Large intestine (tissue), 3 donors: ENCODE measurements at regions not wholly inside any gene's neighbourhood (a gene's known extent, or its start where the extent isn't known, plus 50 kb on each side); places are given as distances from the start of the nearest gene placed in this dataset.

Source experiments
- DNase-seq, 2 donors: peaks; one replicate each; pipeline versions ENCODE4 v3.0.0 to v3.0.0-alpha.2; 2013
- H3K27ac ChIP-seq: one replicate; pipeline ENCODE4 v1.5.1; 2013; ENCODE audit warnings: low read length
- H3K27me3 ChIP-seq: 2 replicates; pipeline ENCODE4 v1.6.1; 2013; ENCODE audit warnings: low read length; ENCODE audit not compliant: control insufficient read depth, insufficient read depth
- H3K36me3 ChIP-seq: 2 replicates; pipeline ENCODE4 v1.6.1; 2013; ENCODE audit warnings: low read length; ENCODE audit not compliant: control insufficient read depth, insufficient read depth
- H3K4me1 ChIP-seq: one replicate; pipeline ENCODE4 v1.6.1; 2013; ENCODE audit warnings: low read length; ENCODE audit not compliant: control insufficient read depth, insufficient read depth
- H3K4me3 ChIP-seq: one replicate; pipeline ENCODE4 v1.5.1; 2013; ENCODE audit warnings: low read length
- H3K9me3 ChIP-seq: one replicate; pipeline ENCODE4 v1.6.1; 2013; ENCODE audit warnings: mild to moderate bottlenecking, low read depth, low read length, moderate library complexity; ENCODE audit not compliant: control insufficient read depth
- WGBS: methylation state at CpG from one replicate; pipeline ENCODE4 v1.1.5; 2013; ENCODE audit warnings: low lambda C conversion rate; ENCODE audit not compliant: insufficient coverage; 5-methylcytosine and 5-hydroxymethylcytosine counted together

DNA sequence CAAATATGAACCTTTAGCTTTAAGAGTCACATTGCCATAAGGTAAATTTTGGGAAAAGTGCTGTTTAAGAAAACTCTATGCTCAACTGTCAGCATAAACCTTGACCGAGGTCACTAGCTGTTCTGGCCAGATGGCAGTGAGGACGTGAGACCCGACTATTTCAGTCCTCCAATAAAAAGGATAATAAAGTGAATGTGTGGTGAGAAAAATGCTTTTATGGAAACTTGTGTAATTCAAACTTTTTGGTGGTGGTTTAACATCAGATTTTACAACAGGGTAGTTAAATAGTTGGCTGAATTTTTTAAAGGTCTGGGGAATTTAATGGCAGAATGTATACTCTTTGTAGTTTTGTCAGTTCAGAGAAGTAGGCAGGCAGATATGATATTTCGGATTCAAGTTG lies 391.1 kb downstream of the PMP22 start:
- Histone ChIP-seq H3K9me3 (no peaks in the 10 kb centered on the region), H3K4me1 (no peaks in the 10 kb centered on the region), H3K27me3 (no peaks in the 10 kb centered on the region), H3K27ac (no peak overlapping the region), H3K36me3 (no peaks in the 10 kb centered on the region), H3K4me3 (no peak overlapping the region)
- 100% methylated on average over 1 of the region's 4 CpGs for WGBS
- no peak for DNase-seq

DNA sequence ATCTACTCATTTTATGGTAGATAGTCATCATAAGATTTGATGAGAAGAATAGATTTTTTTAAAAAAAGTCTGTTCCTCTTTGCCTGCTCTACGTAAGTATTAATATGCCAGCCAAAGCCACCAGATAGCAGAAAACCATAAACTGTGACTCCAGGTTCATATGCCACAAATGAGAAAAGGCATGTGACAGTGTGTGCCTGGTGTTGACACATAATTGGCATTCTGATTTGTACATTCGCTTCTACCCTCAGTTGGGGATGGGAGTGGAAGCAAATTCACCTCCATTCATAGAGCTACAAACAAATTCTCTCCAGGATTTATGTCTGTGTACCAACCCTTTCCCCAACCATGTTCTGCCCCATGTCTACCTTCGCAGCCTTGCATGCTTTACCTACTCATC lies 391.6 kb downstream of the PMP22 start:
- Histone ChIP-seq H3K27ac (no peak overlapping the region), H3K9me3 (no peaks in the 10 kb centered on the region), H3K27me3 (no peaks in the 10 kb centered on the region), H3K4me3 (no peak overlapping the region), H3K4me1 (no peaks in the 10 kb centered on the region), H3K36me3 (no peaks in the 10 kb centered on the region)
- no peak for DNase-seq
- whole genome bisulfite sequencing, result 100% methylated on average over 1 of the region's 3 CpGs

DNA sequence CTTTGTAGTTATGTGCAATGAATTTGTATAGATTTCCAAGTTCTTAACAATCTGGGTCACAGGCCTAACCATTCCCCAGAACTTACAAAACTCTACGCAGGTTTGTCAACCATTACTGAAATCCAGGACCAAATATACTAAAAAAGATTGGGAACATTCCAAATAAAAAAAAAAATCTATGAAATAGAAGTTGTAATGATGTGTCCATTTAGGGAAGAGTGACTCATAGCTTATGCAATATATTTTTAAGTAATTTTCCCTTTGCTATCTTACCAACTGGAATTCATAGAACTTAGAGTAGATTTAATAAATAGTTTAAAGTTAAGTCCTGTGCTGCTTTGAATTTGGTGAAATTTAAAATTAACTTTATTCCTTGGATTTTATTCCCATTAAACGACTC lies 393.2 kb downstream of the PMP22 start:
- no peak for DNase-seq
- 100% methylated on average over 1 of the region's 2 CpGs for WGBS

DNA sequence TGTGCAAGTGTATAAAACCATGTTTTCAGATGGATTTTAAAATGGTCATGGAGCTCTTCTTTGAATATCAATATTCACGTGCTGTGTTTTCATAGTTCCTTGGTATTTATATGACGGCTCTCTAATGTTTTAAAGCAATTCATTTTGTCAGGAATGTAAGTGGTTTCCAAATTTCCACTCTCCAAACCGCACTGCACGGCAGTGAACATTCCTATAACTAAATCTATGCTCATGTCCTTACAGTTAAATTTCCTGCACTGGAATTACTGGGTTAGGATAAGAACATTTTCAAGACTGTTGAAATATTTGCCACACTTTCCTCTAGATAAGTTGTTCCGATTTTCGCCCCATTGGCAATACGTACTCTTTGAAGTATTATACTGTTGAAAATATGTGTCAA lies 398.9 kb downstream of the PMP22 start:
- Histone ChIP-seq H3K9me3 (no peaks in the 10 kb centered on the region), H3K27ac (no peak overlapping the region), H3K4me1 (no peaks in the 10 kb centered on the region), H3K27me3 (no peaks in the 10 kb centered on the region), H3K4me3 (no peak overlapping the region), H3K36me3 (no peaks in the 10 kb centered on the region)
- no peak for DNase-seq
- 100% methylated on average over 3 of the region's 7 CpGs for WGBS

More for the DNA sequence above, 393.2 kb downstream of the PMP22 start:
- no peaks in the 10 kb centered on the region for H3K4me1 ChIP-seq
- no peaks in the 10 kb centered on the region for H3K27me3 ChIP-seq
- H3K36me3 ChIP-seq, result no peaks in the 10 kb centered on the region
- no peak overlapping the region for H3K4me3 ChIP-seq
- no peak overlapping the region for H3K27ac ChIP-seq
- H3K9me3 ChIP-seq, result no peaks in the 10 kb centered on the region

DNA sequence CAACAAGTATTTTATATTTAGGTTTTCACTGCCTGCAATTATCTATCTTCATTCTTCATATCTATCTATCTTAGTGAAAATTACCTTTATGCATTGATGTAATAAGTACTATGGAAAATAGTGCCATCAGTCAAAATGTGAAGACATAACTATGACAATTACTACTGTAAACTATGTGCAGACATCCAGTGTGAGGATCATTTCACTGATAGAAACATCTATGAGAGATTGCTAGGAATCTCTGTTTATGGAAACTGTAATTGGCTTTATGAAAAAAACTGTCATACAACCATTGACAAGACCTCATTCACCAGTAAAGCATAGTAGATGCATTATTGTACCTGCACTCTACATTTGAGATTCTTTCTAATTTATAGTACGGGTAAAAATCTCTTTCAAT lies 401.0 kb downstream of the PMP22 start:
- H3K27me3 ChIP-seq, result no peaks in the 10 kb centered on the region
- H3K27ac ChIP-seq, result no peak overlapping the region
- no peak overlapping the region for H3K4me3 ChIP-seq
- H3K4me1 ChIP-seq, result no peaks in the 10 kb centered on the region
- H3K9me3 ChIP-seq, result no peaks in the 10 kb centered on the region
- no CpG with 5 or more reads among the region's 1 CpG for WGBS
- no peak for DNase-seq
- no peaks in the 10 kb centered on the region for H3K36me3 ChIP-seq

DNA sequence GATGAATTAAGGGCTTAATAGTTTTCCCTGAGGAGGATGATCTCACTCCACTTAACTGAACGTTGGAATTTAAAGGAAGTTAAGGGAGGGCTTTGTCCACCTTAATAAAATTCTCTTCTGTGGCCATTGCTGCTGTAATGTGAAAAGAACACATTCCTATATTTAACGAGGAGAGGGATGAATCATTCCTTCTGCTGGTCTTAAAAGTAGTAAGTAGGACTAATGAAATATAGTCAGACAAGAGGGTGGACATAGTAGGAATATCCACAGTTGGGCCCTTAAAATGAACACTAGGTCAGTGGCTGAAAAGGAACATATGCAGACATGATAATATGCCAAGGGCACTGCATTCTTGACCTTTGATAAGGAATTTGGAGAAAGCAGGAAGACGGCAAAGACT lies 405.6 kb downstream of the PMP22 start:
- H3K4me1 ChIP-seq, result no peaks in the 10 kb centered on the region
- no peak overlapping the region for H3K27ac ChIP-seq
- 69% methylated on average over 2 of the region's 3 CpGs for WGBS
- no peaks in the 10 kb centered on the region for H3K27me3 ChIP-seq
- H3K9me3 ChIP-seq, result no peaks in the 10 kb centered on the region
- no peaks in the 10 kb centered on the region for H3K36me3 ChIP-seq
- no peak overlapping the region for H3K4me3 ChIP-seq
- DNase-seq, result no peak

DNA sequence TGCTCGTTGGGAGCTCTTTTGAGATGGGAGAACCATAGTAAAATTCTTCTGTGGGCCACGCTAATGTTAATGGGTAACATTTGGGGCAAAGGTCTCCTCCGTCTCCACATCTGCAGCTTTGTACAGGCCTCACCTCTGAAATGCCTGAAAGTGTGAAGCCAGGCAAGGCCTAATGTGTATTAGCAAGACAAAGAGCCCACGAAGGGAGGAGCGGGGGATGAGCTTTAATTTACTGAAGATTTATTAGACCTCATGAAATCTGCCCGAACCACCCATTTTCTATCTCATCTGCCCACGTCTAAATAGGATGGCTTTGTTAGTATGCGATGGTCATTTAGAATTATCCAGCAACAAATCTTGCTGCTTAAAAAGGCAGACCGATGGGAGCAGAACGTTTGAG lies 408.9 kb downstream of the PMP22 start:
- H3K9me3 ChIP-seq, result no peaks in the 10 kb centered on the region
- no CpG with 5 or more reads among the region's 10 CpGs for WGBS
- H3K36me3 ChIP-seq, result no peaks in the 10 kb centered on the region
- no peak for DNase-seq
- H3K27ac ChIP-seq, result no peak overlapping the region
- no peaks in the 10 kb centered on the region for H3K4me1 ChIP-seq
- no peaks in the 10 kb centered on the region for H3K27me3 ChIP-seq
- no peak overlapping the region for H3K4me3 ChIP-seq

DNA sequence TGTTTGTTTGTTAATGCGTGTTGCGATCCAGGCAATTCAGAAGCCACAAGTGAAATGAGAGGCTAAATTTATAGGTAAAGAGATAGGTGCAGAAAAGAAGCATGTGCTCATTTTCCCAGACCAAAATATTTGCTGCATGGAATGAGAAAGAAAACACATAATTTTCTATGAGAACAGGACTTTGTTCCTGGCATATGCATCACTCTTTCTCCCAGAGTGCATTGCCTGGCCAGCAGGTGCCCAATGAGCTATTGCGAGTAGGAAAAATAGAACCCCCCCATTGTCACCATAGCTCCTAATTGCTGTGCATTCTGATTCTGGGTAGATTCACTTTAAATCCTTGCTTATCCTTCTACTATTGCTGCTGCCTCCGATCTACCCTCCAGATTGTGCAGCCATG lies 410.4 kb downstream of the PMP22 start:
- Histone ChIP-seq H3K4me1 (no peaks in the 10 kb centered on the region), H3K27me3 (no peaks in the 10 kb centered on the region), H3K27ac (no peak overlapping the region), H3K4me3 (no peak overlapping the region), H3K36me3 (no peaks in the 10 kb centered on the region), H3K9me3 (no peaks in the 10 kb centered on the region)
- WGBS, result 100% methylated on average over 2 of the region's 4 CpGs
- DNase-seq, result no peak

DNA sequence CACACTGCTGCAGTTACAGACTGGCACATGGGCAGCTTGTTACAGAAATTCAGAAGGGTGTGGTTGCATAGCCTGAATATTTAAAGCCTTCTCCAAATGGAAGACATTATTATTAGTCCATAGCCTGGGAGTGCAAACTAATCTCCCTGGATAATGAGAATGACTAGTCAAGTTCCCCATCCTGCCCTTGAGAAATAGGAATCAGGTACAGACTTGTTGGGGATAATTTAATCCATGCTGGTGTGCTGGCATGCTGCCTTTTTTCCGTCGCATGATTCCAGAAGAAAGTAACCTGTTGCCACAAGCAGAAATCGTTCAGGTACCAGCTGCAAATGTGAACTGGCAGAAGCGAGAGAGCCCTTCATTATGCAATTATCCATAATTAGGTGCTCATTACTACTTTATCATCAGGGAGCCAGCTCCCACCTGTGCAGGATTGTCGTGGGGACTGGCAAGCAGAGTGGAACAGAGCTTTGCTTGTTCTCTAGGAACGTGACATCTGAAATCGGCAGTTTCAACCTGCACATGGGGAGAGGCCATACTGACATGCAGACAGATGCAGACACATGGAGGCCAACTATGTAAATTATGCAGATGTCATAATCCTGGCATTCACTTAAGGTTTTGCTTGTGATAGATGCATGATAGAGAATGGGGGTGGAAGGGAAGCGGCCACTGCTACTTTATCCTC lies 419.4 kb downstream of the PMP22 start:
- H3K9me3 ChIP-seq, result no peaks in the 10 kb centered on the region
- no peaks in the 10 kb centered on the region for H3K36me3 ChIP-seq
- H3K4me3 ChIP-seq, result no peak overlapping the region
- no peaks in the 10 kb centered on the region for H3K27me3 ChIP-seq
- no peak for DNase-seq
- H3K27ac ChIP-seq, result no peak overlapping the region
- WGBS, result 75% methylated on average over 2 of the region's 8 CpGs
- no peaks in the 10 kb centered on the region for H3K4me1 ChIP-seq

DNA sequence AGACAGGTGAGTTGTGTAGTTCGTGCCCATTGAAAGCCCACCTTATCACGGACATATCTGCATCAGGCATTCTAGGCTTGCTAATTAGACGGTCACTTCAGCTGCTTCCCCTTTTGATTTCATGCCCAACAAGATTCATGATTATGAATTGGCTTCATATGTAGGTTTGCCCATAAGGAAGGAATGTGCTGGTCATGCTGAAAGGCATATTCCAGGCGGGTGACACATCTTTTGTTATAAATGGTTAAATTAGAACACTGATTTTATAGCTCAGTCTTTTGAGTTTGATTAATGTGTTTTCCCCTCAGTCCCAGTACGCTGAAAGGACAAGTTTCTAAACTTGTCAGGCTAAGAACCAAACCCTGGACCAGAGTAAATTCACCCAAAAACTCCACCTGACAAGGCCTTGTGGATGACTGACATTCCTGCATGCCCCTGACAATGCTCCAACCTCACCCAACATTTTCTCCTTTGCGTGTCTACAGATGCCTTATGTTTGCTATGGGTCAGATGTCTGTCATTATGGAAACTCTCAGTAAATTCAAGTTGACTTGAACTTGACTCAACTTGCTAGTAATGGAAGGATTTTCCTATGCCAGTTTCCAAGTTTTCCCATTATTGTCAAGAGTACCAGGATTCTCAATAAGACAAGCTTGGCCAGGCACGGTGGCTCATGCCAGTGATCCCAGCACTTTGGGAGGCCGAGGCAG lies 421.9 kb downstream of the PMP22 start:
- H3K36me3 ChIP-seq, result no peaks in the 10 kb centered on the region
- H3K9me3 ChIP-seq, result no peaks in the 10 kb centered on the region
- DNase-seq, result no peak
- WGBS, result 90% methylated on average over 2 of the region's 8 CpGs
- H3K4me3 ChIP-seq, result no peak overlapping the region
- no peaks in the 10 kb centered on the region for H3K4me1 ChIP-seq
- H3K27me3 ChIP-seq, result no peaks in the 10 kb centered on the region
- H3K27ac ChIP-seq, result no peak overlapping the region
